ENCODE measurements at regions not wholly inside any gene's neighbourhood (a gene's known extent, or its start where the extent isn't known, plus 50 kb on each side); places are given as distances from the start of the nearest gene placed in this dataset.

GRCh38 chr12:66768293-66768692 lies 89.4 kb upstream of the GRIP1 start:
- TF ChIP-seq ZNF274 (IDR thresholded peaks at IDR 0.05; ENCODE audit: low read depth, low read length), result no peak
- TF ChIP-seq SUZ12 (IDR thresholded peaks at IDR 0.05; ENCODE audit: extremely low read depth, insufficient read depth, insufficient read length), result no peak
- no peak for TF ChIP-seq YY1 (IDR thresholded peaks at IDR 0.05; ENCODE audit: insufficient read depth, insufficient read length)

Data from NT2/D1 (cell line).